HT-29 (cell line): ENCODE measurements at regions not wholly inside any gene's neighbourhood (a gene's known extent, or its start where the extent isn't known, plus 50 kb on each side); places are given as distances from the start of the nearest gene placed in this dataset.
"Not testable (repeated sequence)": the region's sequence is repeated elsewhere in the genome, so short reads cannot be mapped to it uniquely, and the experiment has no call there.

Source experiments
- DNase-seq: peaks from one replicate; pipeline ENCODE4 v3.0.0-alpha.2; 2015; ENCODE audit warnings: low spot score

DNA sequence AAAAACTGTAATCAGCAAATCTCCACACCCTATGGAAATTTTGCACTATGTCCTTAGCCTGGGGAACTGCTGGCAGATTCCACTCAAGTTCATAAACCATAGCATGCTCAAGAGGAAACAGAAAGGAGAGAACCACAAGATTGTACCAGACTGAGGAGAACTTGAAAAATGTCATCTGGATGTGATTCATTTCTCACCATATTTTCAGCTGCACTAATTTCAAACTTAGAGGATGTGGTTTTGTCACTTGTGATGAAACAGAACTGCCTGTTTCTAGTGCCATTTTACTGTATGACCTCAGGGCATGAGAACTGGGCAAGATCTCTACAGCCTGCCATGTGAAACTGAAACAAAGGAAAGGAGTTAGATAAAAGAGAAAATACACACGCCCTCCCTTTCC lies 1493.1 kb upstream of the FLRT2 start:
- no peak for DNase-seq

DNA sequence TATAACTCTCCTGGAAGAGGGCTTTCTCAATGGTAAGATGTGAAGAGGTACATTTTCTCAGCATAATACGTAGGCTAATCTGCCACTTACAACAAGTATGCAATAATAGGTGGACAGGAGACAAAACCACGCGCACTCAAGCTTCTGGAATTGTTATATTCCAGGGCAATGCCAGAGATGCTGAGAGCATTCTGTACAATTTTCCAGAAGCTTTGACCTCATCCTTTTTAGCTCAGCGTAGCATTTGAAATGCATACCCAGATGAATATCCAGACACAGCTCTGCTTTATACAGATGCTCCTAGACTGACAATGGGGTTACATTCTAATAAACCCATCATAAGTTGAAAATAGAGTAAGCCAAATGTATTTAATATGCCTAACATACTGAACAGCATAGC lies 1492.4 kb upstream of the FLRT2 start:
- no peak for DNase-seq

- DNase-seq: no peak
Observed at GRCh38 chr14:84040101-84040500, 1489.8 kb upstream of the FLRT2 start.

- DNase-seq: no peak
Observed at GRCh38 chr14:84041421-84041820, 1488.5 kb upstream of the FLRT2 start.

DNA sequence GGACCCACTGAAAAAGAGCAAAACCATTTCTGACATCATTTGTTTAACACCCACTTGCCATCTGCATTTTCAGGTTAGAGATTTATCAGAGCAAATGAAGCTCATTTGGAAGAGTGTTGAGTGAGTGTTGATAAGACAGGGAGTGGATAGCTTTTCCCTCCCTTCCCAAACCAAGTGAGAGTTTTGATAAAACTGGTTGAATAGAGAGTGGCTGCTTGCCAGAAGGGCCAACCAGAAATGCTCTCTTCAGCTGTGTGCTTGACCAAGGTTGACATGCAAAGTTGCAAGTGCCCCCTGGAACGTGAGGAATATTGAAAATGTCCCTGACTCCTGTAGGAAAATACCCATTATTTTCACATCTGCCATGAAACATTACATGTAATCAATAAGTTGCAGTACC lies 1487.0 kb upstream of the FLRT2 start:
- no peak for DNase-seq

- DNase-seq: no peak
Observed at GRCh38 chr14:84064316-84065125, 1465.4 kb upstream of the FLRT2 start.

DNA sequence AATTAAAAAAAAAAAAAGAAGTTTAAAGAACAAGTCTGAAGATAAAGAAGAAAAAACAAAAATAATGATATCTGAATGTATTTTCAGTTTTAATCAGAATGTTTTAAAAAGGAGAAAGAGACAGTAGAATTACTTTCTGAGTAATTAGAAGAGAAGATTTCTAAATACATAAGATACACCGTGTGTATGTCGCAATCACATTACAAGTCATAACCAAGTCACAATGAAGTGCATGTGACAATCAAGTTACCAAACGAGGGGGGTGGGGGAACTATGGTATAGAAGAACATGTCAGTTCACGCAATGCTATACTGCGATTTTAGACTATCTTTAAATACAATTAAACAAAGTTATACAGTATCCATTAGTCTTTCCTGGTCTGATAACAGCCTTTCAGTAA lies 1464.1 kb upstream of the FLRT2 start:
- no peak for DNase-seq

DNA sequence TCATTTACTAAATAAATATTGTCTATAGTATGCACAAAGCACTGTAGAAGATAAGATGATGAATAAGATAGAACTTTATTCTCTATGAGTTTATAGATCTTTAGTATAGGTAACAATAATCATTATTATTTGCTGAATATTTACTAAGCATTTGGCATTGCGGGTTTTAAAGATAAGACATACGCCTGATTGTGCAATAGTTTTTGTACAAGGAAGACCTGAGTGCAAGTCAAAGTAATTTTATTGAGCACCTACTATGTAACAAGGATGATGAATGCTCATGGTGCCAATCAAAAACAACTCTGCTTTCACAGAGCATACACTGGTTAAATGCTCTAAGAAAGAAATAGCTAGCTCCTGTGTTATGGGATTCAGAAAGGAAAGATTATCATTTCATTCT lies 1461.7 kb upstream of the FLRT2 start:
- no peak for DNase-seq

GRCh38 chr14:84071061-84071460 lies 1458.9 kb upstream of the FLRT2 start:
- DNase-seq: no peak

GRCh38 chr14:84074626-84075025 lies 1455.3 kb upstream of the FLRT2 start:
- DNase-seq: no peak

- DNase-seq: no peak
Observed at GRCh38 chr14:84080944-84081343, 1449.0 kb upstream of the FLRT2 start.

DNA sequence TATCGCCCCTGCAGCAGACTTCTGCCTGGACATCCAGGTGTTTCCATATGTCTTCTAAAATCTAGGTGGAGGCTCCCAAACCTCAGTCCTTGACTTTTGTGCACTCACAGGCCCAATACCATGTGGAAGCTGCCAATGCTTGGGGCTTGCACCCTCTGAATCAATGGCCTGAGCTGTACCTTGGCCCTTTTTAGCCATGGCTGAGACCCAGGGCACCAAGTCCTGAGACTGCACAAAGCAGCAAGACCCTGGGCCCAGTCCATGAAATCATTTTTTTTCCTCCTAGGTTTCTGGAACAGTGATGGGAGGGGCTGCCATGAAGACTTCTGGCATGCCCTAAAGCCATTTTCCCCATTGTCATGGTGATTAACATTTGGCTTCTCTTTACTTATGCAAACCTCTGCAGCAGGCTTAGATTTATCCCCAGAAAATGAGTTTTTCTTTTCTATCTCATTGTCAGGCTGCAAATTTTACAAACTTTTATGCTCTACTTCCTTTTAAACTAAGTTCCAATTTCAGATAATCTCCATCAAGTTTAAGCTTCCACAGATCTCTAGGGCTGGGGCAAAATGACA lies 1445.8 kb upstream of the FLRT2 start:
- no peak for DNase-seq

DNA sequence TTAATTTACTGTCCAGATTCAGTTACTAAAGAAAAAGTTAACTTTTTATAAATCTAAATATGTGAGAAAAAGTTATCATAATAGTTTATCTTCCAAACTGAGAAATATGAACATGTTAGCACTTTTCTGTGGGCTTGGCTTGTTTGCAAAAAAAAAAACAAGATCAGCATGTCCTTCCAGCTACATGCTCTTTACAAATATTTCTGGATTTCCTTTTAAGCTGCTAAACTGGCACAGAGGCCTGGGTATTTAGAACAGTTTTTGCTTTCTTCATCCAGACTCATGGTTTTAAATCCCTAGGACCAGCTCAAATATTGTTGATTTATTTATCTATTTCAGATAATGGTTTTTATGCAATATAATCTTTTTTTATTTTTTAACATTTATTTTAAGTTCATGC lies 1444.5 kb upstream of the FLRT2 start:
- no peak for DNase-seq

GRCh38 chr14:84086714-84087113 lies 1443.2 kb upstream of the FLRT2 start:
- no peak for DNase-seq

DNA sequence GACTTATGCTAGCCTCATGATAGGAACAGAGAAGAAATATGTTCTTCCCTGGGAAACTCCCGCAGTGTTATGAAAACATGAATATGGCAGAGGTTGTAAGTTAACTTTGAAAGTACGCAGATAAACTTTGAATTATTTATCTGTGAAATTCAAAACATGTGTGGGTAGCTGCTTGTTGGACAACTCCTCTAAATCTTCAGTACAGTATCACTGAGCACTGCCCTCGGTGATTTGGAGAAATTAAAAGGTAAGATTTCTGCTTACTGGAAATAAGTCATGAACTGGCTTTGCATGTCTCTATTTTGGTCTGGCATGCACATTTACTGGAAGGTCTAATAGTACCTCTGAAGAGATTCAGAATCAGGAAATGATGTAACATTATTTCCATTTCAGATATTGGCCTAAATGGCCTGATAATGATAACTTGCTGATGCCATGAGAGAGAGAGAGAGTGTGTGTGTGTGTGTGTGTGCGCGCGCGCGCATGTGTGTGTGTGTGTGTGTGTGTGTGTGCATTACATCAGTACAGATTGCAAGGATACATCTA lies 1441.9 kb upstream of the FLRT2 start:
- DNase-seq: no peak

DNA sequence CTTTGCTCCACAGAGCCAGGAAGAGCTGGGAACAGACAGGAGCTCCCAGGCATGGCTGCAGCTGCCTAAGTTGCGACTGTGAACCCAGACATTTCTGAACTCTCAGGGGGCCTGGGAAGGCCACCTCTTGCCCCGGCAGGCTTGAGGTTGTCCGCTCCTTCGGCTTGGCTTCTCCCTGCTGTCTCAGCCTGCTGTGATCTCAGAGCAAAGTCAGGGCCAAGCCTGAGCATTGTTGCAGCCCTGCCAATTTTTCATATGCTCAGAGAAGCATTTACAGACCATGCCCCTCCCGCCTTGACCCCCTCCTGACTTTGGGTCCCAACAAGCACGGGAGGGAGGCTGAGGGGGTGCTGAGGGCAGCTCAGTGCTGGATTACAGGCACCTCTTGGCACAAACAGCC lies 1439.1 kb upstream of the FLRT2 start:
- DNase-seq: no peak

GRCh38 chr14:84095681-84096080 lies 1434.3 kb upstream of the FLRT2 start:
- DNase-seq: no peak

- DNase-seq: no peak
Observed at GRCh38 chr14:84098261-84098660, 1431.7 kb upstream of the FLRT2 start.

- not testable (repeated sequence) for DNase-seq
Observed at GRCh38 chr14:84099560-84099959, 1430.4 kb upstream of the FLRT2 start.

GRCh38 chr14:84107835-84108343 lies 1422.1 kb upstream of the FLRT2 start:
- DNase-seq: no peak

GRCh38 chr14:84108746-84109457 lies 1421.0 kb upstream of the FLRT2 start:
- no peak for DNase-seq

DNA sequence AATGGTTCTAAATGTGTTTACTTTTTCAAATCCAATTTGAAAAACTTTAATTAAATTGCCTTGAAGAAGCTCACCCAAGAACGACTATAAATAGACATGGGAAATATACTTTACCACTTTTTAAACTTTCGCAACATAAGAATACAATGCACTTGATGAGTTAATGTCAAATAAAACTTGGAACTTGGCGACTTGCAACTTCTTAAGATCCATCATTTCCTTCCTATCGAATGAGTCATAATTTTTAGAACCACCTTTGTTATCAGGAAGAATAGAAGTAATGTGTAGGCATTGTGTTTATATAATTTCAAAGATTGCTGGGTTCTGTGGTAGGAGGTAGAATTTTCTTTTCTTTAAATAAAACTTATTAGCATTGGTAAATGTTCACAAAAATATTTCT lies 1417.4 kb upstream of the FLRT2 start:
- no peak for DNase-seq
